Inflammatory macrophage (primary cell): ENCODE measurements at regions not wholly inside any gene's neighbourhood (a gene's known extent, or its start where the extent isn't known, plus 50 kb on each side); places are given as distances from the start of the nearest gene placed in this dataset.

Experiments
- DNase-seq, 2 donors: peaks; one replicate each; pipeline ENCODE4 v3.0.0-alpha.2; 2020 to 2022

- no peak for DNase-seq
Observed at GRCh38 chr2:18125303-18125702, 246.8 kb downstream of the KCNS3 start.

GRCh38 chr2:18124116-18124835, 245.8 kb downstream of the KCNS3 start:
- DNase-seq: no peak

GRCh38 chr2:18123577-18123976, 245.1 kb downstream of the KCNS3 start:
- DNase-seq: no peak

- DNase-seq: no peak
Observed at GRCh38 chr2:18123211-18123570, 244.7 kb downstream of the KCNS3 start.

GRCh38 chr2:18122544-18123210, 244.2 kb downstream of the KCNS3 start:
- no peak for DNase-seq

- no peak for DNase-seq
Observed at GRCh38 chr2:18119883-18120282, 241.4 kb downstream of the KCNS3 start.

GRCh38 chr2:18118703-18119102, 240.2 kb downstream of the KCNS3 start:
- DNase-seq: no peak

- DNase-seq: peak; percentile 6 to 27
Observed at GRCh38 chr2:18117592-18117991, 239.1 kb downstream of the KCNS3 start.

- no peak for DNase-seq
Observed at GRCh38 chr2:18110222-18110621, 231.8 kb downstream of the KCNS3 start.

- no peak for DNase-seq
Observed at GRCh38 chr2:18106841-18107240, 228.4 kb downstream of the KCNS3 start.

GRCh38 chr2:18105929-18106328, 227.5 kb downstream of the KCNS3 start:
- DNase-seq: no peak

GRCh38 chr2:18104595-18105224, 226.2 kb downstream of the KCNS3 start:
- no peak for DNase-seq

GRCh38 chr2:18096836-18097405, 218.5 kb downstream of the KCNS3 start:
- DNase-seq: no peak

GRCh38 chr2:18094277-18094676, 215.8 kb downstream of the KCNS3 start:
- no peak for DNase-seq

- no peak for DNase-seq
Observed at GRCh38 chr2:18093196-18093595, 214.7 kb downstream of the KCNS3 start.

GRCh38 chr2:18092760-18093159, 214.3 kb downstream of the KCNS3 start:
- no peak for DNase-seq

GRCh38 chr2:18085593-18085992, 207.1 kb downstream of the KCNS3 start:
- no peak for DNase-seq

GRCh38 chr2:18084376-18084775, 205.9 kb downstream of the KCNS3 start:
- no peak for DNase-seq

- DNase-seq: no peak
Observed at GRCh38 chr2:18083806-18084205, 205.3 kb downstream of the KCNS3 start.

GRCh38 chr2:18078216-18078615, 199.7 kb downstream of the KCNS3 start:
- DNase-seq: no peak

GRCh38 chr2:18077704-18078103, 199.2 kb downstream of the KCNS3 start:
- DNase-seq: peak; percentile 40 to 51

- DNase-seq: no peak
Observed at GRCh38 chr2:18077231-18077630, 198.8 kb downstream of the KCNS3 start.

GRCh38 chr2:18074476-18074875, 196.0 kb downstream of the KCNS3 start:
- DNase-seq: no peak

- DNase-seq: no peak
Observed at GRCh38 chr2:18073601-18074000, 195.1 kb downstream of the KCNS3 start.
